B cell (primary cell): ENCODE measurements at regions not wholly inside any gene's neighbourhood (a gene's known extent, or its start where the extent isn't known, plus 50 kb on each side); places are given as distances from the start of the nearest gene placed in this dataset.

ENCODE experiments used
- ATAC-seq: fragments of 200-7000 bp; cut with Tn5 transposase; one replicate; pipeline ENCODE4 v1.10.0; 2021; ENCODE audit warnings: low read depth, mild to moderate bottlenecking, moderate number of reproducible peaks, moderate library complexity
- CTCF ChIA-PET: fragments of 350-600 bp; sonication (Branson Sonifier 250); formaldehyde crosslinking; loops from one replicate; lab custom pipeline; 2021; ENCODE audit warnings: antibody characterized with exemption, inconsistent platforms; lab: Charles Lee
- POLR2A ChIA-PET: fragments of 350-600 bp; sonication (Branson Sonifier 250); formaldehyde crosslinking; loops from one replicate; lab custom pipeline; 2021; ENCODE audit warnings: antibody characterized with exemption; lab: Charles Lee
- DNase-seq: peaks from one replicate; pipeline ENCODE4 v3.0.0; 2013
- H2AFZ ChIP-seq: 2 replicates; pipeline ENCODE4 v1.6.1; 2012; ENCODE audit warnings: mild to moderate bottlenecking, low read depth, low read length; ENCODE audit not compliant: insufficient read depth, poor library complexity, severe bottlenecking
- H3K27ac ChIP-seq, 2 donors: 1 replicate in 1 of 2; 2 replicates in 1 of 2; pipeline ENCODE4 v1.5.1; 2012 to 2013; ENCODE audit warnings: low read length in 2 of 2, mild to moderate bottlenecking in 2 of 2, moderate library complexity in 1 of 2
- H3K27me3 ChIP-seq, 4 experiments: fragments of 200-600 bp in 1 of 4; sonication (generic) in 1 of 4; replicated peaks in 1 of 4; 1 replicate in 2 of 4; 2 replicates in 2 of 4; pipeline versions ENCODE4 v1.6.1 to v1.7.0; 2013 to 2016; ENCODE audit warnings: low read length in 3 of 4, mild to moderate bottlenecking in 2 of 4, mixed read lengths in 1 of 4, moderate library complexity in 1 of 4; ENCODE audit not compliant: insufficient read depth in 4 of 4, control insufficient read depth in 3 of 4; ENCODE audit errors: control extremely low read depth in 1 of 4
- H3K36me3 ChIP-seq, 2 experiments: replicated peaks in 1 of 2; 1 replicate in 1 of 2; 2 replicates in 1 of 2; pipeline versions ENCODE4 v1.6.1 to v1.7.1; 2013; ENCODE audit warnings: low read length in 1 of 2; ENCODE audit not compliant: insufficient read depth in 2 of 2, control insufficient read depth in 1 of 2; ENCODE audit errors: control extremely low read depth in 1 of 2, extremely low read depth in 1 of 2
- H3K4me1 ChIP-seq, 2 donors: fragments of 200-600 bp in 1 of 2; sonication (generic) in 1 of 2; 1 replicate in 1 of 2; 2 replicates in 1 of 2; pipeline versions ENCODE4 v1.5.1 to v1.6.1; 2013 to 2017; ENCODE audit warnings: low read length in 2 of 2; ENCODE audit not compliant: control insufficient read depth in 2 of 2, insufficient read depth in 2 of 2
- H3K4me2 ChIP-seq: replicated peaks from 2 replicates; pipeline ENCODE3; 2012; ENCODE audit warnings: mild to moderate bottlenecking, low read depth, low read length; ENCODE audit not compliant: poor library complexity, severe bottlenecking
- H3K4me3 ChIP-seq, 5 experiments: fragments of 200-600 bp in 1 of 5; sonication (generic) in 1 of 5; 1 replicate in 3 of 5; 2 replicates in 2 of 5; pipeline versions ENCODE4 v1.5.1 to v1.7.0; 2011 to 2016; ENCODE audit warnings: low read length in 4 of 5, mild to moderate bottlenecking in 4 of 5, low read depth in 2 of 5, control low read depth in 1 of 5, moderate library complexity in 1 of 5; ENCODE audit not compliant: insufficient read depth in 1 of 5; ENCODE audit errors: control extremely low read depth in 1 of 5, extremely low read depth in 1 of 5
- H3K79me2 ChIP-seq: fragments of 200-600 bp; sonication (generic); one replicate; pipeline ENCODE4 v1.6.0; 2016; ENCODE audit warnings: low read length; ENCODE audit not compliant: control insufficient read depth, insufficient read depth
- H3K9ac ChIP-seq: fragments of 200-600 bp; sonication (generic); 2 replicates; pipeline ENCODE4 v1.6.1; 2017; ENCODE audit warnings: mild to moderate bottlenecking, low read length, moderate library complexity
- H3K9me3 ChIP-seq, 3 donors: one replicate each; pipeline versions ENCODE4 v1.6.1 to v1.7.1; 2013; ENCODE audit warnings: low read length in 2 of 3; ENCODE audit not compliant: control insufficient read depth in 2 of 3, insufficient read depth in 1 of 3; ENCODE audit errors: control extremely low read depth in 1 of 3
- H4K20me1 ChIP-seq: 2 replicates; pipeline ENCODE4 v1.6.0; 2012; ENCODE audit warnings: mild to moderate bottlenecking, low read length; ENCODE audit not compliant: insufficient read depth, control insufficient read depth, poor library complexity, severe bottlenecking
- H3K27ac Mint-ChIP-seq: one replicate; pipeline ENCODE4 v1.8.0; 2021; ENCODE audit warnings: mixed read lengths
- H3K27me3 Mint-ChIP-seq: one replicate; pipeline ENCODE4 v1.8.0; 2021; ENCODE audit warnings: mixed read lengths
- H3K4me1 Mint-ChIP-seq: one replicate; pipeline ENCODE4 v1.8.0; 2021; ENCODE audit warnings: mixed read lengths
- H3K4me3 Mint-ChIP-seq: one replicate; pipeline ENCODE4 v1.8.0; 2021; ENCODE audit warnings: mixed read lengths
- H3K9me3 Mint-ChIP-seq: one replicate; pipeline ENCODE4 v1.8.0; 2022; ENCODE audit warnings: mixed read lengths; ENCODE audit not compliant: insufficient read depth
- EZH2 ChIP-seq: IDR thresholded peaks from 2 replicates; pipeline ENCODE4 v1.6.1; 2012; ENCODE audit warnings: borderline replicate concordance, low read depth, mild to moderate bottlenecking, moderate library complexity, low read length; ENCODE audit not compliant: insufficient read depth, poor library complexity, severe bottlenecking
- WGBS: methylation state at CpG from one replicate; pipeline ENCODE4 v1.1.5; 2013; ENCODE audit warnings: missing lambda C conversion rate; ENCODE audit not compliant: insufficient coverage; 5-methylcytosine and 5-hydroxymethylcytosine counted together
- intact Hi-C: fragments of 100-400 bp; cut with micrococcal nuclease; formaldehyde crosslinking; loops from one replicate; pipeline ENCODE4 v1.10.0; 2022
- TF ChIP-seq, protein P1 (sequence below): fragments of 200-600 bp; IDR thresholded peaks from one replicate; pipeline ENCODE4 v1.8.0; 2022; ENCODE audit warnings: antibody characterized with exemption, mild to moderate bottlenecking

DNA sequence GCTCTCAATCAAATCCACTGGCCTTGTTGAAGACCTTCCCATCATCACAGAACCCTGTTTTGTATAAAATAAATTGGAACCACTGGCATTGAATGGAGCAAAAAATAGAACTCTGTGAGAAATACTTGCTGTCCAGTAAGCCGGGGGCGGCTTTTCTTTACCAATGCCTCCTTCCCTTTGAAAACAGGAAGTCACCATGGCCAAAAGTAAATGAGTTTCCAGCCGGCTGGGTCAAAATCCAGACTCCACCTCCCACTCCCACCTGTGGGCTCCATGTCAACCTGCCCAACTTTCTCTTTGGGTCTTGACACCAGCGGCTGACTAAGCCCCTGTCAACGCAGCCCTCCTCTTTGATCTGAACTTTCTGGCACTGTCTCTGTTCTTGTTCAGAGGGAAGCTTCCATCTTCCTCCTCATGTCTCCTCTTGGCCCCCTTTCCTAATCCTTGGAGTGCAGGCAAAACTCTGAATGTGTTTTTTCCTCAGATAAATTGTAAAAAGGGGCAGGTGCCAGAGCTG lies 95.2 kb downstream of the TFAP2C start:
- H2AFZ ChIP-seq = no peak overlapping the region
- no peak overlapping the region for H3K27ac ChIP-seq
- no peak overlapping the region for H3K4me2 ChIP-seq
- Mint-ChIP-seq H3K4me3 (no peak overlapping the region), H3K4me1 (peaks cover 11% of the 10 kb centered on the region), H3K9me3 (peaks cover 3% of the 10 kb centered on the region), H3K27ac (no peak overlapping the region), H3K27me3 (no peaks in the 10 kb centered on the region)
- DNase-seq (no peak), ATAC-seq (no peak)
- WGBS = 54% methylated on average over 5 of the region's 5 CpGs
- H3K9ac ChIP-seq = no peak overlapping the region
- ChIA-PET POLR2A (no interaction called here), CTCF (no interaction called here)
- peaks cover 3 to 4% of the 10 kb centered on the region in 2 donors for H3K4me1 ChIP-seq
- no peaks in the 10 kb centered on the region for H3K79me2 ChIP-seq
- H3K9me3 ChIP-seq = peaks cover 0 to 8% (median 0%) of the 10 kb centered on the region in 3 donors
- no peak for TF ChIP-seq EZH2
- TF ChIP-seq, protein P1, sequence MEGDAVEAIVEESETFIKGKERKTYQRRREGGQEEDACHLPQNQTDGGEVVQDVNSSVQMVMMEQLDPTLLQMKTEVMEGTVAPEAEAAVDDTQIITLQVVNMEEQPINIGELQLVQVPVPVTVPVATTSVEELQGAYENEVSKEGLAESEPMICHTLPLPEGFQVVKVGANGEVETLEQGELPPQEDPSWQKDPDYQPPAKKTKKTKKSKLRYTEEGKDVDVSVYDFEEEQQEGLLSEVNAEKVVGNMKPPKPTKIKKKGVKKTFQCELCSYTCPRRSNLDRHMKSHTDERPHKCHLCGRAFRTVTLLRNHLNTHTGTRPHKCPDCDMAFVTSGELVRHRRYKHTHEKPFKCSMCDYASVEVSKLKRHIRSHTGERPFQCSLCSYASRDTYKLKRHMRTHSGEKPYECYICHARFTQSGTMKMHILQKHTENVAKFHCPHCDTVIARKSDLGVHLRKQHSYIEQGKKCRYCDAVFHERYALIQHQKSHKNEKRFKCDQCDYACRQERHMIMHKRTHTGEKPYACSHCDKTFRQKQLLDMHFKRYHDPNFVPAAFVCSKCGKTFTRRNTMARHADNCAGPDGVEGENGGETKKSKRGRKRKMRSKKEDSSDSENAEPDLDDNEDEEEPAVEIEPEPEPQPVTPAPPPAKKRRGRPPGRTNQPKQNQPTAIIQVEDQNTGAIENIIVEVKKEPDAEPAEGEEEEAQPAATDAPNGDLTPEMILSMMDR = no peak
- H3K4me3 ChIP-seq = no peak overlapping the region
- H3K27me3 ChIP-seq = no peaks in the 10 kb centered on the region
- no peaks in the 10 kb centered on the region for H4K20me1 ChIP-seq
- no peaks in the 10 kb centered on the region for H3K36me3 ChIP-seq
- intact Hi-C loops = no loop called here

DNA sequence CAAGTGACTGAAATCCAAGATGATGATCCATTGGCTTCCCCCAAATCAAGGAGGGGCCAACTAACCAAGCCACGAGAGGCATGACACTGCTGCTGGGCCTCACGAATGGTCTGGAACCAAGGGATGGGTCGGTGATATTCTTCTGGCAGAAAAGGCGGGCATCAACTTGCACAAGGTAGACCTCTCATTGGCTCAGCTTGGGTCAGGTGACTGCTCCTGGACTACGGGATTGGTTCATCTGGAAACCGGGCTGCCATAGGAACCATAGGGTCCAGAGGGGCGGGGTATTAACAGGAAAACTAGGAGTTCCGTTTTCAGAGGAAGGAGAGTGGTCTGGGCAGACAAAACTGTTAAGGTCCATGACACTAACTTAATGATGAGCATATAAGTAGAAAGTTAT lies 100.9 kb downstream of the TFAP2C start:
- no peak overlapping the region for H3K27ac Mint-ChIP-seq
- H3K4me2 ChIP-seq = no peak overlapping the region
- DNase-seq = no peak
- ChIA-PET CTCF (no interaction called here), POLR2A (no interaction called here)
- TF ChIP-seq, protein P1 = no peak
- peaks cover under 1% of the 10 kb centered on the region for H3K27me3 Mint-ChIP-seq
- no peaks in the 10 kb centered on the region for H3K4me1 ChIP-seq
- intact Hi-C loops = no loop called here
- H3K36me3 ChIP-seq = no peaks in the 10 kb centered on the region
- no peak overlapping the region for H3K9ac ChIP-seq
- no peaks in the 10 kb centered on the region for H4K20me1 ChIP-seq
- H3K4me1 Mint-ChIP-seq = no peaks in the 10 kb centered on the region
- no peak overlapping the region for H3K27ac ChIP-seq
- no peak overlapping the region for H3K4me3 ChIP-seq
- H3K9me3 ChIP-seq = no peaks in the 10 kb centered on the region
- no peak overlapping the region for H2AFZ ChIP-seq
- no peaks in the 10 kb centered on the region for H3K79me2 ChIP-seq
- ATAC-seq = no peak
- 84% methylated on average over 7 of the region's 8 CpGs for WGBS
- no peak overlapping the region for H3K4me3 Mint-ChIP-seq
- no peaks in the 10 kb centered on the region for H3K9me3 Mint-ChIP-seq
- H3K27me3 ChIP-seq = peaks cover 0 to 4% (median 0%) of the 10 kb centered on the region in 4 experiments
